G401.6 (cell line): ENCODE measurements at regions not wholly inside any gene's neighbourhood (a gene's known extent, or its start where the extent isn't known, plus 50 kb on each side); places are given as distances from the start of the nearest gene placed in this dataset.
"Not testable (repeated sequence)": the region's sequence is repeated elsewhere in the genome, so short reads cannot be mapped to it uniquely, and the experiment has no call there.

Source experiments
- FAIRE-seq: peaks from 2 replicates; lab custom pipeline; 2012; peaks lifted over from hg19 to GRCh38; lab: Jason Lieb, UNC

DNA sequence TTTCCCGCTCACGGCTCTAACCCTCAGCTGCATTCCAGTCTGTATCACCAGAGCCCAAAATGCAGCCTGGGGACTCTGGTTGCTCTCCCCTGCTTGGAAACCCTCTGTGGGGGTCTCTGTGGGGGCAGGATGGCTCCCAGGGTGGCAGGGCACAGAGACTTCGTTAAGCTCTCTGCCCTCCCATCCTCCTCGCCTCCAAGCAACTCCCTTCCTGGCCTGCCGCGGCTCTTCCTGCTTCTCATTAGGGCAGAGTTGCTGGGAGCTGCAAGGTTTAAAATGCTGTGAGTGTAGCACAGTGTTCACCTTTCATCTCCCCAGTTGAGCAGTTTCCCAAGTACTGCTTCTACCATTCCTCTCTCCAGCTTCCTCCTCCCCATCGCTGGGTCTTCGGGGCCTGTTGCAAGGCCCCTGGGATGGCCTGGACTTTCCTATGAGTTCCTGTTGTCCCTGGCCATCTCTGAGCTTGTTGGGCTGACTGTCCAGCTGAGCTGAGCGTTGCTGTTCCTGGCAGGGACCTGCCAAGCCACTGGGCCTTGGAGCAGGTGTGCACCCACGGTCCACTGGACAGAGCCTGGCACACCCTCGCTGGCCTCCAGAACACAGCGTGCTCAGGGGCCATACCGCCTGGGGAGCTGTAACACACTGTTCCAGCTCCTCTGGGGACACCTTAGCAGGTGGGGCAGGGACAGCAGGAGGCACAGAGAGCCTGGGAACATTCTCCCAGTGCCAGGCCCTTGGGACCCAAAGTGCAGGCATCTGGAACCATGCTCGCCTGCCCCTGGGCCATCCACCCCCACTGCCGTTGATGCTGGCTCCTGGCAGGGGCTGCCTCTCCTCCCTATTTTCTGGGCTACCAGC, 188.4 kb downstream of the C9orf50 start:
- no peak for FAIRE-seq

GRCh38 chr9:129430940-129431643, 189.8 kb downstream of the C9orf50 start:
- no peak for FAIRE-seq

DNA sequence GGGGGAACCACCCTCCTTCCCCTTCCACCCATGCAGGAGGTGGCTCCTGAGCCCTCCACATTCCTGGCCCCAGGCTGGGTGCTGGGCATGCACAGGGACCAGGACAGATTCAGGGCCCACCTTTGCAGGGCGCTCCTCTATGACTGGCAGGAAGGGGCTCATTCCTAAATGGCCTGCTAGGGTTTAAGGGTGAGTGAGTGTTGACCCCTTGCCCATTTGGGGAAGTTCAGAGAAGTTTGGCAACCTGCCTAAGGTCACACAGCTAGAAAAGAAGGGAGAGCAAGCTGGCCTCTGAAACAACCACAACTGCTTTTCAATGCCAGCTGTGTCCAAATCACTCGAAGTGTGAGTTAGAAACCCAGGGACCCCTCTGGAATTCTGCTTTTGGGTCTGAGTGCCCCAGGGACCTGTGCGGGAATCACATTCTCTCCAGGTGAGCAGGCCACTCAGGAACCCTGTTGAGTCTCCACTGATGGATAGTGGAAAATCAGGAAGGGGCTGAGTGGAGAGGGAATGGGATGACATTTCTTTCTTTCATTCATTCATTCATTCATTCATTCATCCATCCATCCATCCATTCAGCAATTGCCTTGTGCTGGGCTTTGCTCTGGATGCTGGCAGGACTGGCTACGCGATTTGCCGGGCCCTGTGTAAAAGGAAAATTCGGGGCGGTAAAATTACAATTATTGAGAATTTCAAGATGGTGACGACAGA, 191.9 kb downstream of the C9orf50 start:
- no peak for FAIRE-seq

DNA sequence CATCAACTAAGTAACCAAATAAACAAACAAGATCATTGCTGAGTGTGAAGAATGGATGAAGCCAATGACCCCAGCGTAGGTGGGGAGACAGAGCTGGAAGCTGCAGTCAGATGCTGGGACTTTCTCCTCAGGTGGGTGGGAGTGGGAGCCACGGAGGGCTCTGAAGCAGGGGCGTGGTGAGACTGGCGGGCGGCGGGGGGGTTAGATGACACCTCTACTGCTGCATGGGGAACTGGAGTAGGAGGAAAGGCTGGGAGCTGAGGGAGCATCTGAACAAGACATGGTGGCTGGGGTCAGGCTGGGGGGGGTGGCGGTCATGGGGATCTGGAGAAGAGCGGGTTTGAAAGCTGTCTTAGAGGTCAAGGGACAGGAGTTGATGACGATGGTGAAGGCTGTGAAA, 193.8 kb downstream of the C9orf50 start:
- FAIRE-seq = no peak

- FAIRE-seq = not testable (repeated sequence)
Measured at GRCh38 chr9:129423755-129424154, 197.1 kb downstream of the C9orf50 start.

GRCh38 chr9:129423216-129423615, 197.7 kb downstream of the C9orf50 start:
- FAIRE-seq = peak; percentile 78

GRCh38 chr9:129422843-129423192, 198.1 kb downstream of the C9orf50 start:
- FAIRE-seq = no peak

GRCh38 chr9:129422032-129422842, 198.7 kb downstream of the C9orf50 start:
- no peak for FAIRE-seq

DNA sequence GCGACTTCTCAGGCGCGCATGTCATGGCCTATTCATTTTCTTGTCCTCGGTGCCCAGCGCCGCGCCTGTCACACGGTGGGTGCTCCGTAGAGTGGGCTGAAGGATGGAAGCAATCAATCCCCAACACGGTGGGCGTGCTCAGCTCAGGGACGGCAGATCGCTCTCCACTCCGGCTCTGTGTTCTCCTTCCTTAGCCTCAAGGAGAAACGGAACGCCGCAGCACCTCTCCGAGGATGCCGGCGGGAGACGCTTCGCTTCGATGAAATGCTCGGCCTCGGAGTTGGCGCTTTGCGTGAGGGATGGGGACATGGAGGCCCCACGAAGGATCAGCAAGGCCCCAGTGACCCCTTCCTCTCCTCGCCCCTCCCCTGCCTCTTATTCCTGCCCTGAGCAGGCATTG, 199.5 kb downstream of the C9orf50 start:
- no peak for FAIRE-seq

DNA sequence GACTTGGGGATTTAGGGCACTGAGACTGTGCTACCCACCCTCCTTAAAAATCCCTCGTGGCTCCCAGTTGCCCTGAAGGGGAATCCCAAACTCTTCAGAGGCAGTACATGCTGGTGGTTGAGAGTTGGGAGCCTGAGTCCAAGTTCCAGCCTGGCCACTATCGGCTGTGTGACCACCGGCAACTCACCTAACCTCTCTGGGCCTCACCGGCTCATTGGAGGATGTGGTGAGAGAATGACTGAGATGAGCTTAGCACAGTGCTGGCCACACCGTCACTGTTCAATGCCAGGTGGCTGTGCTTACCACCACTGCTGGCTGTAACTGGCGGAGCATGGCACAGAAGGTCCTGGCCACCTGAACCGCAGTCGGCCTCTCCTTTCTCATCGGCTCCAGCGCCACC, 200.2 kb downstream of the C9orf50 start:
- FAIRE-seq = no peak

GRCh38 chr9:129419382-129419899, 201.5 kb downstream of the C9orf50 start:
- FAIRE-seq = no peak

DNA sequence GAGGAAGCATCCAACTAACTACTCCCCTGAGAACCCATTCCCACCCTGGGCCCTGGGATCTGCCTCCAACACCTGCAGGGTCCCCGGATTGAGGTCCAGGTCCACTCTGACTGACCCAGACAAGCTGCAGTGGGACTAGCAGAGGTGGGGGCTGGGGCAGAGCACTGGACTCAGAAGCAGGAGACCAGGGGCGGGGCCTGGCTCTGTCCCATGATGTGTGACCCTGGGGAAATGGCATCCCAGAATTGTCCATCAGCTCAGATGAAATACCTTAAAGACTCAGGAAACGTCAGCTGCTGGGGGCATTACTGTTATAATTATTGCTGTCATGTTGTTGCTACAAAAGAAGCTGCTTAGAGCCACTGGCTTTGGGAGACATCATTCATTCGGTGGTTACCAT, 202.4 kb downstream of the C9orf50 start:
- no peak for FAIRE-seq

GRCh38 chr9:129416821-129417539, 203.9 kb downstream of the C9orf50 start:
- no peak for FAIRE-seq

DNA sequence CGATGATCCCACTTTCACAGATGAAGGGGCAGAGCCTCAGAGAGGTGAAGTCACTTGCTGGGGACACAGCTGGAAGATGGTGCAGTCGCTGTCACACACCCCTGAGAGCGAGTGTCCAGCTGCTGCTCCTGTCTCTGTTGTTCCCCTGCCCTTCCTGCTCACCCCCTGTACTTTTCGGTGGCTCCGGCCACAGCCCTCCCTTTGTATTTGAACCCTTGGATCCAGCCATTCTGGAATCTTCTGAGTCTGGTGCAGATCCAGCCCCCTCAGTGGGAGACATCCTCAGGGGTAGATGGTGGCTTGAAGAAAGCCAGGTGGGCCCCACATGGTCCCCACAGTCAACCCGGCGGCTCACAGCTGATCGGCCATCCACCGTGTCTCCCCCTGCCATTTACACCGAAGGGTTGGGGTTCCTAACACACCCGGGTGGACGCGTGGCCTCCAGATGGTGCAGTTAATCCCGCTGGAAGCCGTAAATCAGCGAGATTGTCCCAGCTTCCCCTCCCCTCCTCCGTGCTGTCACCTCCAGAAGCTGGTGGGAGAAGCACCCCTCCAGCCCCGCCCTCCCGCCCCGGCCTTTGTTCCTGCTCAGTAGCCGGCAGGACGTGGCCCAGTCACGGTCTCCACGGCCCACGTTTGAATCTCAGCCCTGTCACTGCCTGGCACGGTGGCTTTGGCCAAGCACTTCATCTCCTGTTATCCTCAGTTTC, 204.8 kb downstream of the C9orf50 start:
- no peak for FAIRE-seq

DNA sequence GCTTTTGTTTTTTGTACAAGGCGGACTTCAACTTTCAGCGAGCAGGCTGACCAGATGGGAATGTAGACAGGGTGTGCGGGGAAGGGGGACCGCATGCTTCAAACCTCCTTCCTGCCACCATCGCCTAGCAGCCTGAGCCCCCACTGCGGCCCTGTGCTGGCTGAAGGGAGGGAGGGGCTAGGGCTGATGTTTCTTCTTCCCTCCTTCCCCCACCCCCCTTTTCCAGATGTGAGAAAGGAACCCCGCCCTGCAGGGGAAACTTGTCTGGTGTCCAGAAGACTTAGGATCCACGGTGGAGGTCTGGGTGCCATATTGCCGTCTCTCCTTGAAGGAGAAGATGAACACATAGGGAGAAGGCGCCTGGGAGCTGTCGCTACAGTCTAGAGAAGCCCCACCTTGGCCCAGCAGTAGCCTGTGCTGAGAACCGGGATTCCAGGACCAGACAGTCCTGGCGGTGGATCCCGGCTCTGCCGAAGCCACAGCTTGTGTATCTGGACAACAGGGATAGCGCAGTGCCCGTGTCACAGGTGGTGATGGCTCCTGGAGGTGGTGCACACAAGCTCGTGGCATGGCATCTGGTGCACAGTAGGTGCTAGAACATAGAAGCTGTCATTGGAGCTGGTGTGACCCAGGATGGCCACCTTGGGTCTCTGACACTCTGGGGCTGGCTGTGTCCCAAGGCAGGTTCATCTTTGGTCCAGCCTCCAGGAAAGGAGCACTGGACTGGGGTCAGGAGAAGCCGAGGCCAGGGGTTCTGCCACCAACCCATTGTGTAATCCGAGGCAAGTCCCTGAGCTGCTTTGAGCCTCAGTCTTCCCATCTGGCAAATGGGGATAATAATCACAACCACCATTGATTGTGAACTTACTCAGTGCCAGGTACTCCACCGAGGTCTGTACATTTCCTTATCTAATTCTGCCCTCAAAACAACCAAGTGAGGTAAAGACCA, 205.6 kb downstream of the C9orf50 start:
- FAIRE-seq = no peak

GRCh38 chr9:129414377-129414992, 206.4 kb downstream of the C9orf50 start:
- no peak for FAIRE-seq

DNA sequence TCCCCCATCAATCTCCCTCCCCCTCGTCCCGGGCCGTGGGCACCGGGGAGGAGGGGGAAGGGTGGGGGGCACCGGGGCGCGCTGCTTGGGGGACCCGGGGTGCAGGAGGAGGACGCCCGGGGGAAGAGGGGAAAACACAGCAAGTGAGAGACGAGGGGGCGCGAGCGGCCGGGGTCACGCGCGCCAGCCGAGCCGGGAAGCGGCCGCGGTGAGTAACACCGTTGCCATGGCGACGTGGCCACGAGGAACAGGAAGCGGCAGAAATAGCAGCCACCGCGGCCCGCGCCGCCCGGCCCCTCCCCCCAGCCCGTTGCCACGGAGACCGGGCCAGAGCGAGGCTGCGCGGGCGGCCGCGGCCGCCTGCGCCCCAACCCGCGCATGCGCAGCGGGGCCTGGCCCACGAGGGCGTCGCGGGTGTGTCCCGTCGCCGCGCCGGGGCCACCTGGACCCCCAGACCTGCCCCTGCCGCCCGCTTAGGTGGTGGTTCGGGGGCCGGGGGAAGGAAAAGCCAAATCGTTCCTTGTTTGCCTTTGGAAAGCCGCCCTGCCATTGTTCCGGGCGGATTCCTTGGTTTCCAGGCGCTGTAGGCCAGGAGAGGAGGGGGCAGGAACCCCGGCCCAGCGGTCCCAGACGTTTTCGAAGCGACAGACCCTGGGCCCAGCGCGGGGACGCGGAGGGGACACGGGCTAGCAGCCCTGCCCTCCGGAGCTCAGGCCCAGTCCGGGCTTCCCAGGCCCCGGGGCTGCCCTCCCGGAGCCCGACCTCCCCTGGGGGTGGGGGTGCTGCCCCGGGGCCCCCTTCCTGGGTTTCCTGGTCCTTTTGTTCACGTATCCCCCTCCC, 207.1 kb downstream of the C9orf50 start:
- FAIRE-seq = no peak
